ENCODE measurements at regions not wholly inside any gene's neighbourhood (a gene's known extent, or its start where the extent isn't known, plus 50 kb on each side); places are given as distances from the start of the nearest gene placed in this dataset.

GRCh38 chr2:2570360-2570759, 239.3 kb upstream of the MYT1L start:
- TF ChIP-seq CTCF (IDR thresholded peaks at IDR 0.05) (no peak), POLR2A (IDR thresholded peaks at IDR 0.05) (no peak)

Measured in lower leg skin (tissue), 3 donors.